Glutamatergic neuron (in vitro differentiated cells): ENCODE measurements at regions not wholly inside any gene's neighbourhood (a gene's known extent, or its start where the extent isn't known, plus 50 kb on each side); places are given as distances from the start of the nearest gene placed in this dataset.

Source experiments
- DNase-seq: peaks from one replicate; pipeline ENCODE4 v3.0.0; 2022
- H3K27ac Mint-ChIP-seq: one replicate; pipeline ENCODE4 v1.8.0; 2020; ENCODE audit warnings: mild to moderate bottlenecking, mixed read lengths, inconsistent platforms; ENCODE audit not compliant: unreplicated experiment
- H3K27me3 Mint-ChIP-seq: one replicate; pipeline ENCODE4 v1.8.0; 2020; ENCODE audit warnings: mild to moderate bottlenecking, moderate library complexity, mixed read lengths, inconsistent platforms; ENCODE audit not compliant: unreplicated experiment
- H3K36me3 Mint-ChIP-seq: one replicate; pipeline ENCODE4 v1.8.0; 2020; ENCODE audit warnings: mild to moderate bottlenecking, mixed read lengths, inconsistent platforms; ENCODE audit not compliant: unreplicated experiment
- H3K4me1 Mint-ChIP-seq: one replicate; pipeline ENCODE4 v1.8.0; 2020; ENCODE audit warnings: mild to moderate bottlenecking, low read depth, mixed read lengths, inconsistent platforms; ENCODE audit not compliant: unreplicated experiment
- H3K4me3 Mint-ChIP-seq: one replicate; pipeline ENCODE4 v1.8.0; 2020; ENCODE audit warnings: mild to moderate bottlenecking, mixed read lengths, inconsistent platforms; ENCODE audit not compliant: unreplicated experiment
- H3K9me3 Mint-ChIP-seq: one replicate; pipeline ENCODE4 v1.8.0; 2020; ENCODE audit warnings: mild to moderate bottlenecking, moderate library complexity, mixed read lengths, inconsistent platforms; ENCODE audit not compliant: unreplicated experiment
- CTCF ChIP-seq: fragments of 200-600 bp; sonication (generic); IDR thresholded peaks from one replicate; pipeline ENCODE4 v1.5.0; 2021; ENCODE audit not compliant: partially characterized antibody, unreplicated experiment

- Mint-ChIP-seq H3K27me3 (peaks cover 2% of the 10 kb centered on the region), H3K9me3 (no peaks in the 10 kb centered on the region), H3K4me1 (peaks cover 15% of the 10 kb centered on the region), H3K27ac (no peak overlapping the region), H3K36me3 (no peaks in the 10 kb centered on the region), H3K4me3 (no peak overlapping the region)
- TF ChIP-seq CTCF = no peak
- DNase-seq = no peak
Observed at GRCh38 chr12:15052691-15053090, 79.8 kb downstream of the PDE6H start.

- H3K36me3 Mint-ChIP-seq = no peaks in the 10 kb centered on the region
- no peaks in the 10 kb centered on the region for H3K27me3 Mint-ChIP-seq
- no peaks in the 10 kb centered on the region for H3K4me1 Mint-ChIP-seq
- TF ChIP-seq CTCF = no peak
- DNase-seq = no peak
- H3K9me3 Mint-ChIP-seq = no peaks in the 10 kb centered on the region
- no peak overlapping the region for H3K27ac Mint-ChIP-seq
- H3K4me3 Mint-ChIP-seq = no peak overlapping the region
Observed at GRCh38 chr12:15056218-15056617, 83.4 kb downstream of the PDE6H start.
